Activated naive CD4-positive, alpha-beta T cell treated with anti-CD3 and anti-CD28 coated beads, Interleukin-2, amount 50 U/mL, for 72 hours (primary cell): ENCODE measurements at regions not wholly inside any gene's neighbourhood (a gene's known extent, or its start where the extent isn't known, plus 50 kb on each side); places are given as distances from the start of the nearest gene placed in this dataset.

Experiments used
- ATAC-seq, 2 donors: fragments of 150-1000 bp; cut with Tn5 transposase; 2 replicates each; pipeline ENCODE4 v1.10.0; 2021; ENCODE audit warnings: mild to moderate bottlenecking in 2 of 2, moderate library complexity in 2 of 2
- DNase-seq, 2 donors: peaks; one replicate each; pipeline ENCODE4 v3.0.0; 2021 to 2022; ENCODE audit warnings: low spot score in 2 of 2
- H3K27ac Mint-ChIP-seq, 2 donors: one replicate each; pipeline ENCODE4 v1.8.0; 2022; ENCODE audit warnings: mild to moderate bottlenecking in 2 of 2, mixed read lengths in 2 of 2
- H3K36me3 Mint-ChIP-seq, 2 donors: one replicate each; pipeline ENCODE4 v1.8.0; 2022; ENCODE audit warnings: mixed read lengths in 2 of 2
- H3K9me3 Mint-ChIP-seq, 2 donors: one replicate each; pipeline ENCODE4 v1.8.0; 2022; ENCODE audit warnings: mixed read lengths in 2 of 2

GRCh38 chr20:59398537-59399205, 98.3 kb downstream of the EDN3 start:
- no peaks in the 10 kb centered on the region for H3K9me3 Mint-ChIP-seq

GRCh38 chr20:59399426-59400099, 99.2 kb downstream of the EDN3 start:
- ATAC-seq = no peak
- H3K9me3 Mint-ChIP-seq = no peaks in the 10 kb centered on the region
- no peak for DNase-seq
- no peaks in the 10 kb centered on the region for H3K36me3 Mint-ChIP-seq
- H3K27ac Mint-ChIP-seq = no peak overlapping the region

More at GRCh38 chr20:59398537-59399205, 98.3 kb downstream of the EDN3 start:
- H3K36me3 Mint-ChIP-seq = no peaks in the 10 kb centered on the region
- H3K27ac Mint-ChIP-seq = no peak overlapping the region
- ATAC-seq = no peak
- no peak for DNase-seq

DNA sequence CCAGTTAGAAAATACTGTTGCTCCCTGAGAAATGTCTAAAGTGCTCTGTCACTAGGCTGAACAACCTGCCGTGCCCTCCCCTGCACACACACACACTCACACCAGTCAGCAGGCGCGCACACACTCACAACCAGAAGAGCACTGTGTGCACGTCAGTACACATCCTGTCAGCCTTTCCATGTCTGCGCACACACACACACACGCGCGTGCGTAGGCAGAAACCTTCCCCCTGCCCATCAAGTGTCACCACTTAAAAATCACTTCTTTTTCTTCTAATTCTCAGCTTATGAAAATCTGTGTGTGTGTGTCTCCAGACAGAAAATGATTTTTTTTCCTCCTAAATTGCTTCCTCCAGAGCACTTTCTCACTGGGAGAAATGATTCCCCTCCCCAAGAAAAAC, 100.3 kb downstream of the EDN3 start:
- H3K27ac Mint-ChIP-seq = no peak overlapping the region
- peak; percentile 42 to 58 for ATAC-seq
- DNase-seq = peak in 1 of 2 donors; percentile 15
- no peaks in the 10 kb centered on the region for H3K36me3 Mint-ChIP-seq
- no peaks in the 10 kb centered on the region for H3K9me3 Mint-ChIP-seq

DNA sequence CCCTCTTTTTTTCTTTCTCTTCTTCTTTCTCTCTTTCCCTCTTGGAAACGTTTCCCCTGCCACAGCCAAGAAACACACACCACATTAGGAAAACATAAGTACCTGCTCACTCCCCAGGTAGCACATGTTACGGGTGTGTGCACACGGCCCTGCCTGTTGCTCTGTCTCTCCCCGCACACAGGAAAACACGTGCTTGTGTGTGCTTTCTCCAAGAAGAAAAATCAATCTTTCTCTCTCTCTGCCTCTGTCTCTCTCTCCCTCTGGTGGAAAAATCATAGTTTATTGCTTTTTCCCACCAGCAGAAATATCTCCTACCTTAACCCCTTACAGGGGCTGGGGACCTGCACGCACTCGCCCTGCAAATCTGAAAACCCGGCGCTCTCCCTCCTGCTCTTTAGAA, 102.3 kb downstream of the EDN3 start:
- ATAC-seq = peak in 1 of 2 donors; percentile 45
- DNase-seq = peak in 1 of 2 donors; percentile 17
- no peaks in the 10 kb centered on the region for H3K9me3 Mint-ChIP-seq
- H3K27ac Mint-ChIP-seq = no peak overlapping the region
- H3K36me3 Mint-ChIP-seq = no peaks in the 10 kb centered on the region

GRCh38 chr20:59403261-59403961, 103.0 kb downstream of the EDN3 start:
- H3K36me3 Mint-ChIP-seq = no peaks in the 10 kb centered on the region
- H3K27ac Mint-ChIP-seq = peak overlapping the region in 1 of 2 donors; percentile 62
- DNase-seq (peak; percentile 73 to 95), ATAC-seq (peak; percentile 80 to 82)
- no peaks in the 10 kb centered on the region for H3K9me3 Mint-ChIP-seq

GRCh38 chr20:59403962-59404314, 103.5 kb downstream of the EDN3 start:
- Mint-ChIP-seq H3K36me3 (no peaks in the 10 kb centered on the region), H3K27ac (no peak overlapping the region), H3K9me3 (no peaks in the 10 kb centered on the region)
- ATAC-seq (no peak), DNase-seq (no peak)

DNA sequence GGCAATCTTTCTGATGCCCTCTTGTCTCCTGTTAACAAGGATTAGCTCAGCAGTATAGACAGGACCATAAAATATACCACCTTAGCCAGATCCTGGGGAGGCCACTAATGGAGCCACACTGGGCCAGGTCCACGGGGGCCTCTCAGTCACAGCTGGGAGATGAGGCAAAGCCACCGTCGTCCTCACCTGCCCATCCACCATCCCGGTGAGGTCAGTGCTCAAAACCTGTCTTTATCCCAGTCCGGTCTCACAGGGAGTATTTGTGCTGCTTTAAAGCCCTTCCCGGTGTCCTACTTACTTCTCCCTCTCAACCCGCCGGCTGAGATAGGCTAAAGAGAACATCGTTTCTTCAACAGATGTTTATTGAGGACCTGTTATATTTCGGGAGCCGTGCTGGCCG, 104.3 kb downstream of the EDN3 start:
- Mint-ChIP-seq H3K36me3 (no peaks in the 10 kb centered on the region), H3K9me3 (no peaks in the 10 kb centered on the region), H3K27ac (no peak overlapping the region)
- DNase-seq (no peak), ATAC-seq (no peak)

DNA sequence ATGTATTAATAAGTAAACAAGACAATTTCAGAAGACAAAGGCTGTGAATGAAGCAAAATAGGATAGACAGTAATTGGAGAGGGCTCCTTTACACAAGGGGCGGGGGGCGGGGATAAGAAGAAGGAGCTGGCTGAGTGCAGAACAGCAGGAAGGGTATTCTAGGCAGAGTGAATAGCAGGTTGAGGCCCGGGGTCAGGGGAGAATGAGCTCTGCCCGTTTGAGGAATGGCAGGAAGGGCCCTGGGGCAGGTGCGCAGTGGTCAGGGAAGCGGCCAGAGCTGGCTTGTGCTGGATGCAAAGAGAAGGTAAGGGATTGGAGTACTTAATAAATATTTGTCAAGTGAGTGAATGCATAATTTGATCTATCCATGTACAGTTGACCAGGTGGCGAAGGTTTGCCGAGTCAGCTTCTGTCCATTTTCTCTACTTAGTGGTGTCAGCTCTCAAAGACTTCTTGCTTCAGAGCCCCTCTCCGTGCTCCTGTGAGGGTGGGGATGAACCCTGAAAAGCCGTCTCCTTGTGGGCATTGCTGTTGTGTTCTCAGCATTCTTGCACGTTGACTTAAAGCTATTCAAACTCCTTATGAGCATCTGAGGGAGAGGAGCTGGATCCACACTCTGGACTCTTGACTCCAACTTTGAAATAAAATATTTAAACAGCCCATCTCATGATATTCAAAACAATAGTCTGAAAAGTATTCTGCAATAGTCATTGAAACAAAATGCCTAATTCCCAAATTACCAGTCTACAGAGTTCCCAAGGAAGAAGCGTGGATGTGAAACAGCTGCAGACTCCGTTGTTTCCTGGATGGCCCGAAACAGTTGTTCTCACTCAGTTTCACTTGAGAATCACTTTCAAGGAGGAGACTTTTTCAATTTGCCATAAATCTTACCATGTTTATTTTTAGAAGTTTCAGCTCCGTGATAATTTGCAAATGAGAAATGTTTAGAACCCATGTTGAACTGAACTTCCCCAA, 105.1 kb downstream of the EDN3 start:
- Mint-ChIP-seq H3K36me3 (no peaks in the 10 kb centered on the region), H3K9me3 (no peaks in the 10 kb centered on the region), H3K27ac (no peak overlapping the region)
- no peak for DNase-seq
- no peak for ATAC-seq

- no peak overlapping the region for H3K27ac Mint-ChIP-seq
- ATAC-seq = no peak
- no peaks in the 10 kb centered on the region for H3K36me3 Mint-ChIP-seq
- no peak for DNase-seq
- H3K9me3 Mint-ChIP-seq = no peaks in the 10 kb centered on the region
These were observed 106.0 kb downstream of the EDN3 start for GRCh38 chr20:59406446-59406845.

DNA sequence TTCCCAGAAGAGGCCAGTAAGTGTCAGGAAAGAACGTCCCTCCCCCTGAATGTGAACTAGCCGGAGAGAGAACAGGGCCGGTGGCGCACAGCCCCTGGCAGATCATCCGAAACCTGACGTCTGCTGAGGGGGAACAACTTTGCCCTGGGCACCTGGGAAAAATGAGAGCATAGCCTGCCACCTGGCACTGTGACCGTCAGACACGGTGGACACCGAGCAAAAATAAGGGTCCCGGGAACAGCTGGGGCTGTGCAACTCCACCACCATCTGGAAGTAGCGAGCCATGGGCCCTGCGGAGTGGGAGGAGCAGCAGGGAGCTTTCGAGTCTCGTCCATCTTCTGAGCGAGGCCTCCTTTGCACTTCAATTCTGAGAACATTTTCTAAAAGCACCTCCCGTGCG, 110.8 kb downstream of the EDN3 start:
- H3K36me3 Mint-ChIP-seq = no peaks in the 10 kb centered on the region
- DNase-seq = no peak
- no peak overlapping the region for H3K27ac Mint-ChIP-seq
- no peak for ATAC-seq
- no peaks in the 10 kb centered on the region for H3K9me3 Mint-ChIP-seq

GRCh38 chr20:59411589-59411988, 111.2 kb downstream of the EDN3 start:
- Mint-ChIP-seq H3K27ac (no peak overlapping the region), H3K9me3 (no peaks in the 10 kb centered on the region), H3K36me3 (no peaks in the 10 kb centered on the region)
- DNase-seq = no peak
- no peak for ATAC-seq

- H3K36me3 Mint-ChIP-seq = no peaks in the 10 kb centered on the region
- H3K9me3 Mint-ChIP-seq = no peaks in the 10 kb centered on the region
- DNase-seq = no peak
- no peak overlapping the region for H3K27ac Mint-ChIP-seq
- ATAC-seq = no peak
These were observed 111.8 kb downstream of the EDN3 start for GRCh38 chr20:59412181-59412580.

GRCh38 chr20:59412875-59413284, 112.5 kb downstream of the EDN3 start:
- Mint-ChIP-seq H3K27ac (no peak overlapping the region), H3K9me3 (no peaks in the 10 kb centered on the region), H3K36me3 (no peaks in the 10 kb centered on the region)
- DNase-seq (no peak), ATAC-seq (no peak)

GRCh38 chr20:59413326-59413865, 113.0 kb downstream of the EDN3 start:
- no peaks in the 10 kb centered on the region for H3K36me3 Mint-ChIP-seq

GRCh38 chr20:59414936-59415623, 114.7 kb downstream of the EDN3 start:
- DNase-seq (no peak), ATAC-seq (no peak)
- H3K36me3 Mint-ChIP-seq = no peaks in the 10 kb centered on the region
- H3K27ac Mint-ChIP-seq = no peak overlapping the region
- H3K9me3 Mint-ChIP-seq = no peaks in the 10 kb centered on the region

More at GRCh38 chr20:59413326-59413865, 113.0 kb downstream of the EDN3 start:
- no peak overlapping the region for H3K27ac Mint-ChIP-seq
- no peak for DNase-seq
- no peaks in the 10 kb centered on the region for H3K9me3 Mint-ChIP-seq
- no peak for ATAC-seq

DNA sequence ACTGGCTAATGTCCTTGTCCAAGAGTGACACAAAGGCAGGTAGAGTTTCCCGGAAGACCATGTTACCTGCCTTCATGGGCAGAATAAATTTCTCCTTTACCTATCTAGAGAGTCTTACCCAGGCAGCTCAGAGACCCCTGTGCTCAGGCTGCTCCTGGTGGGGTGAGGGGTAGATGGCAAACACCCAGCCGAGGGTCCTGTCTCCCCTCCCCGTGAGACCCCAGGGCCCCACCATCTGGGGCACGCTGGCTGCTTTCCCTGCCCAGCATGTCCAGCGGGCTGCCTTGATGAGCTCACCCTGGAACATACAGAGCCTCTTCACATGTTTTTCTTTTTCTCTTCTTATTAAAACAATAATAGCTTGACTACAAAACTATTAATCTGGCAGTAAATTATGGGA, 116.5 kb downstream of the EDN3 start:
- ATAC-seq = no peak
- no peak for DNase-seq
- Mint-ChIP-seq H3K9me3 (no peaks in the 10 kb centered on the region), H3K27ac (no peak overlapping the region), H3K36me3 (no peaks in the 10 kb centered on the region)
